Vagina (tissue), 2 donors: ENCODE measurements at regions not wholly inside any gene's neighbourhood (a gene's known extent, or its start where the extent isn't known, plus 50 kb on each side); places are given as distances from the start of the nearest gene placed in this dataset.

Source experiments
- DNase-seq, 2 donors: peaks; one replicate each; pipeline ENCODE4 v3.0.0-alpha.2; 2017; ENCODE audit errors: extremely low spot score in 2 of 2
- H3K27ac ChIP-seq: fragments of 200-600 bp; sonication (generic); one replicate; pipeline ENCODE4 v1.5.1; 2019
- H3K27me3 ChIP-seq: fragments of 200-600 bp; sonication (generic); one replicate; pipeline ENCODE4 v1.5.1; 2019
- H3K36me3 ChIP-seq, 2 donors: fragments of 200-600 bp; sonication (generic); one replicate each; pipeline ENCODE4 v1.5.1; 2017 to 2019
- H3K4me1 ChIP-seq: fragments of 200-600 bp; sonication (generic); one replicate; pipeline ENCODE4 v1.5.1; 2019
- H3K4me3 ChIP-seq, 2 donors: fragments of 200-600 bp; sonication (generic); 1 replicate in 1 of 2; 2 replicates in 1 of 2; pipeline ENCODE4 v1.5.1; 2016 to 2019
- H3K9me3 ChIP-seq: fragments of 200-600 bp; sonication (generic); one replicate; pipeline ENCODE4 v1.5.1; 2019
- CTCF ChIP-seq, 3 experiments: fragments of 450-650 bp in 2 of 3; fragments of 200-600 bp in 1 of 3; sonication (generic) in 1 of 3; IDR thresholded peaks; one replicate each; pipeline ENCODE4 v1.5.1; 2017 to 2019; ENCODE audit warnings: antibody characterized with exemption in 3 of 3, mild to moderate bottlenecking in 2 of 3, moderate library complexity in 2 of 3
- POLR2A ChIP-seq, 2 donors: fragments of 450-650 bp; IDR thresholded peaks; one replicate each; pipeline ENCODE4 v1.6.1; 2017; ENCODE audit warnings: antibody characterized with exemption in 2 of 2, mild to moderate bottlenecking in 2 of 2, moderate library complexity in 2 of 2
- POLR2AphosphoS5 ChIP-seq, 2 donors: sonication (generic); formaldehyde crosslinking; IDR thresholded peaks; one replicate each; pipeline ENCODE4 v1.9.0; 2017; ENCODE audit warnings: antibody characterized with exemption in 2 of 2, mild to moderate bottlenecking in 2 of 2, low read depth in 1 of 2; ENCODE audit not compliant: insufficient read depth in 1 of 2
- intact Hi-C: fragments of 100-400 bp; cut with DNase I; formaldehyde crosslinking; loops from one replicate; pipeline ENCODE4 v1.15.1; 2023

- intact Hi-C loops: no loop called here
- Histone ChIP-seq H3K36me3 (no peaks in the 10 kb centered on the region), H3K27me3 (no peaks in the 10 kb centered on the region), H3K9me3 (no peaks in the 10 kb centered on the region), H3K27ac (no peak overlapping the region), H3K4me1 (peaks cover 5% of the 10 kb centered on the region), H3K4me3 (no peak overlapping the region)
- TF ChIP-seq CTCF (IDR thresholded peaks at IDR 0.05): no peak
- no peak for TF ChIP-seq POLR2A (IDR thresholded peaks at IDR 0.05)
- TF ChIP-seq POLR2AphosphoS5 (IDR thresholded peaks at IDR 0.05; ENCODE audit: insufficient read depth in 1 of 2, low read depth in 1 of 2): peak in 1 of 2 donors; percentile 65
- DNase-seq: no peak
These were observed 151.2 kb upstream of the CCDC68 start for GRCh38 chr18:55110436-55110835.

- no peaks in the 10 kb centered on the region for H3K36me3 ChIP-seq
- H3K4me3 ChIP-seq: no peak overlapping the region
- H3K4me1 ChIP-seq: peaks cover under 1% of the 10 kb centered on the region
- intact Hi-C loops: no loop called here
- no peak for TF ChIP-seq POLR2A (IDR thresholded peaks at IDR 0.05)
- TF ChIP-seq CTCF (IDR thresholded peaks at IDR 0.05): no peak
- TF ChIP-seq POLR2AphosphoS5 (IDR thresholded peaks at IDR 0.05; ENCODE audit: insufficient read depth in 1 of 2, low read depth in 1 of 2): no peak
- no peak for DNase-seq
- H3K27ac ChIP-seq: no peak overlapping the region
- no peaks in the 10 kb centered on the region for H3K9me3 ChIP-seq
- no peaks in the 10 kb centered on the region for H3K27me3 ChIP-seq
These were observed 150.7 kb upstream of the CCDC68 start for GRCh38 chr18:55109818-55110414.

GRCh38 chr18:55106906-55107305, 147.6 kb upstream of the CCDC68 start:
- Histone ChIP-seq H3K27ac (no peak overlapping the region), H3K9me3 (no peaks in the 10 kb centered on the region), H3K27me3 (no peaks in the 10 kb centered on the region), H3K4me3 (no peak overlapping the region), H3K36me3 (no peaks in the 10 kb centered on the region), H3K4me1 (no peaks in the 10 kb centered on the region)
- no peak for DNase-seq
- intact Hi-C loops: no loop called here
- no peak for TF ChIP-seq POLR2A (IDR thresholded peaks at IDR 0.05)

GRCh38 chr18:55106466-55106865, 147.2 kb upstream of the CCDC68 start:
- H3K27ac ChIP-seq: no peak overlapping the region
- no peak overlapping the region for H3K4me3 ChIP-seq
- H3K4me1 ChIP-seq: no peaks in the 10 kb centered on the region
- intact Hi-C loops: no loop called here
- no peaks in the 10 kb centered on the region for H3K27me3 ChIP-seq
- H3K9me3 ChIP-seq: no peaks in the 10 kb centered on the region
- peak in 1 of 2 donors; percentile 11 for DNase-seq
- TF ChIP-seq CTCF (IDR thresholded peaks at IDR 0.05) (no peak), POLR2A (IDR thresholded peaks at IDR 0.05) (no peak), POLR2AphosphoS5 (IDR thresholded peaks at IDR 0.05; ENCODE audit: insufficient read depth in 1 of 2, low read depth in 1 of 2) (no peak)
- H3K36me3 ChIP-seq: no peaks in the 10 kb centered on the region

GRCh38 chr18:55105873-55106272, 146.6 kb upstream of the CCDC68 start:
- no peaks in the 10 kb centered on the region for H3K4me1 ChIP-seq
- H3K4me3 ChIP-seq: no peak overlapping the region
- no peaks in the 10 kb centered on the region for H3K9me3 ChIP-seq
- intact Hi-C loops: no loop called here
- no peak for DNase-seq
- H3K27ac ChIP-seq: no peak overlapping the region
- no peaks in the 10 kb centered on the region for H3K36me3 ChIP-seq
- TF ChIP-seq POLR2AphosphoS5 (IDR thresholded peaks at IDR 0.05; ENCODE audit: insufficient read depth in 1 of 2, low read depth in 1 of 2): no peak
- TF ChIP-seq CTCF (IDR thresholded peaks at IDR 0.05): no peak
- H3K27me3 ChIP-seq: no peaks in the 10 kb centered on the region
